Astrocyte of the hippocampus (primary cell): ENCODE measurements at regions not wholly inside any gene's neighbourhood (a gene's known extent, or its start where the extent isn't known, plus 50 kb on each side); places are given as distances from the start of the nearest gene placed in this dataset.

Experiments
- DNase-seq: peaks from one replicate; pipeline ENCODE4 v3.0.0; 2011; ENCODE audit warnings: low read depth, low spot score

DNA sequence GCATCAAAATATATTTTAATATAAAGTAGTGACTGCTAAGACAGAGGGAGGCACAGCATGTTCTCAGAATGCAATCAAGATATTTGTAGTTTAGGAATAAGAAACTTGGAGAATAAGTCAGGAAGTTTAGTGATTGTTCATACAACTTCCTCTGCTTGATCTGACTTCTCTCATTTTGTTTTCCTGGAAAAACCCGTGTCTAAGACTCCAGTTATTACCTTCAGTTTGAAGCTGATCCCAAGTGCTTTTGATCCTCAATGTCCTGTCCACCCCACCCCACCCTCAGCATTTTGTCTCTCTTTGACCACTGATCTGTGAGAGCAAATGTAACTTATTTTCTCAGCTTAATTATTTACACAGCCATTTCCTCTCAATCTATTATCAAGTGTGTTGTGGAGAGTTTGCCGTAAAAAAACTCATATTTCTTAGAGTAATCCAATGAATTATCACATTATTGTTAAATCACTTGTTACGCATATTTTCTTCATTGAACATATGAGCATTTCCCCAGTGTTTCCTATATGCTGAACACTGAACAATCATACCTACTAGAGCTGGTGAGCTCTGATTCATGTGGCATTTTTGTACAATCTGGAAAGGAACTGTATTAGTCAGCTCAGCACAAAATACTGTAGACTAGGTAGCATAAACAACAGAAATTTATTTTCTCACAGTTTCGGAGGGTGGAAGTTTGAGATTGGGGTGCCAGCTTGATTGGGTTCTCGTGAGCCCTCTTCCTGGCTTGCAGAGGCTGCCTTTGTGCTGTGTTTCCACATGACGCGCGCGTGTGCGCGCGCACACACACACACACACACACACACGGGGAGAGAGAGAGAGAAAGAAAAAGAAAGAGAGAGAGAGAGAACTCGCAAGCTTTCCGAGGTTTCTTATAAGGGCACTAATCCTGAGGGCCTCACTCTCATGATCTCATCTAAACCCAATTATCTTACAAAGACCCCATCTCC lies 65.5 kb upstream of the DPYD start:
- DNase-seq, result no peak

- no peak for DNase-seq
These were observed 62.3 kb upstream of the DPYD start for GRCh38 chr1:97983126-97983525.

- no peak for DNase-seq
These were observed 59.7 kb upstream of the DPYD start for GRCh38 chr1:97980530-97980929.

GRCh38 chr1:97976801-97977200 lies 56.0 kb upstream of the DPYD start:
- DNase-seq, result no peak
